Stimulated activated CD4-positive, alpha-beta T cell treated with anti-CD3 and anti-CD28 coated beads, Interleukin-1b, Interleukin-23, amount 100 ng/mL, for 24 hours (primary cell): ENCODE measurements at regions not wholly inside any gene's neighbourhood (a gene's known extent, or its start where the extent isn't known, plus 50 kb on each side); places are given as distances from the start of the nearest gene placed in this dataset.
"Not testable (repeated sequence)": the region's sequence is repeated elsewhere in the genome, so short reads cannot be mapped to it uniquely, and the experiment has no call there.

Experiments used
- DNase-seq, 4 experiments: peaks; one replicate each; pipeline ENCODE4 v3.0.0-alpha.2; 2020; ENCODE audit warnings: low read depth in 4 of 4, low spot score in 1 of 4

DNA sequence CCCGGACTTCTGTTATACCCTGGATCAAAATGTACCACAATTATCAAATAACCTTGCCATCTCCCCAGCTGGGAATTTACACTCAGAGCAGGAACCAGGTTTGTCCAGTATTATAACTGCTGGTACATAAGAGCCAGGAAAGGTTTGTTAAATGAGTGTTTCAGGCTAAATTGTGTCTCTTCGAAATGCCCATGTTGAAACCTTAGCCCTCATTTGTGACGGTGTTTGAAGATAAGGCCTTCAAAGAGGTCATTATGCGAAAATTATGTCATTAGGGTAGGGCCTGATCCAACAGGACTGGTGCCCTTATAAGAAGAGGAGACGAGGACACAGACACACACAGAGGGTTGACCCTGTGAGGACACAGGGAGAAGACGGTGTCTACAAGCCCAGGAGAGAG, 73.5 kb upstream of the DHRSX start:
- DNase-seq: no peak

DNA sequence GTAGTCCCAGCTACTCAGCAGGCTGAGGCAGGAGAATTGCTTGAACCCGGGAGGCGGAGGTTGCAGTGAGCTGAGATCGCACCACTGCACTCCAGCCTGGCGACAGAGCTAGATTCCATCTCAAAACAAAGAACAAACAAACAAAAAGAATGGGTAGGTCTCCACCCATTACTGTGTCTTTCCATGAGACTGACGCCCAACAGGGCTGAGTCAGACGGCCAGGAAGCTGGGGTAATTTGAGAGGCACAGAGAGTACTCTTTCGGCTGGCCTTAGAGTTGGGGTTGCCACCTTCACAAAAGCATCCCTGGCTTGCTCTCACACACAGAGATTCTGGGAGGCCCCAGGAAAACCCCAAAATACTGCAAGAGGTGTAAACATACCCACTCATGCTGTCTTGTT, 72.0 kb upstream of the DHRSX start:
- no peak for DNase-seq

DNA sequence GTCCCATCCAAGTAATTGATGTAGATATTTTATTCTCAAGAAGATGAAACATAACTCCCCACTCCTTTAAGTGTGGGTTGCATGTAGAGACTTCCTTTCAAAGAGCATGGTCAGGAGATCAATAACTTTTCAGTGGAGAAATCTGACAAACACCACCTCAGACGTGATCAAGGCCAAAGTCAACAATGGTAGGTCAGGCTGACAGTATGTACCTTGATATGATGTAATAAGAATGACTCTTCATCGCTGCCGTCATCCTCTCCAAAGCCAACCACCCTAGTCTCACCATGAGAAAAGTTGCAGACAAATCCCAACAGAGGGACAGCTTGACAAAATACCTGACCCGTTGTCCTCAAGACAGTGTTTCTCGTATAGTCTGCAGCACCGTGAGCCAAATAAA, 67.3 kb upstream of the DHRSX start:
- no peak for DNase-seq

DNA sequence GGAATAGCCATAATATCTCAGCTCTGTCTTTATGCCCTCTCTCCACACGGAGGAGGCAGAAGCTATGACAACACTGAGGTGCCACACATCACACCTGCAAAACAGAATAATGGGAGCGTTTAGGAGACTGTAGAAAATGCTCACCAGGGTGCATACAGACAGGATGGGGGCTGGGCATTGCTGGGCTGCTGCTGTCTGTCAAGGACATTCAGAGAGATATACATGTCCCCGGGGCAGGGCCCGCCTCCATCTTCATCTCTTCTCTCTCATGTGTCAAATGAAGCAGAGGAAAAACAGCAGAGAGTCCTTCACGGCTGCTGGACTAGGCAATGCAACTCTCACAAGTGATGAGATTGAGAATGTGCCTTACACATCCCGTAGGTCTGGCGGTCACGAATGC, 65.3 kb upstream of the DHRSX start:
- DNase-seq: no peak

DNA sequence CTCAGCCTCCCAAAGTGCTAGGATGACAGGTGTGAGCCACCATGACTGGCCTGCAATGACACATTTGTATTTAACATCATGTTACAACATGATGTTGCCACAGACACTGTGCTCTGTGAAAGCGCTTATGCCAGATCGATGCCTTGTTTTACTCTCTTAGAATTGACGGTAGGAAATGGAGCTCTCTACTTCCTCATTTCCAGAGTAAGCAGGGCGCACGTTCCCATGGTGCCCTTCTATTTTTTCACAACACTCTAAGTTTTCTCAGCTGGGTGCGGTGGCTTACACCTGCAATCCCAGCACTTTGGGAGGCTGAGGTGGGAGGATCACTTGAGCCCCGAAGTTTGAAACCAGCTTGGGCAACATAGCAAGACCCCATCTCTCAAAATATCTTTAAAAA, 60.7 kb upstream of the DHRSX start:
- no peak for DNase-seq

DNA sequence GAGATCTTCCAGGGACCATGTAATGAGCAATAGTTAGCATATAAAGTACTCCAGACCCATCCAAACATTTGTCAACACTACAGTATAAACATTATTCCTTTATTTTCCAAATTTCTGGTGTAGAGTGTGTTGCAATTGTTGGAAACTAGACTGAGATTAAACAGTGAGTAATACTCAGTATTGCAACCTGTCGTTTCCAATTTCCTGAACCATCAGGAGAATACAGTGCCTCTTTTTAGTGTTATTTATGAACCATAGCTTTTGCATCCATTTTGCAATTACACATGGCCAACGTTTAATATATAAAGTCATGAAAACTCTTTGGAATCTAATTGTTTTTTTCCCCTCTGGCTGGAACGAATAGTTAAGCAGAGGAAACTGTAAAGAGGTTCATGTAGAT, 58.3 kb upstream of the DHRSX start:
- DNase-seq: no peak

DNA sequence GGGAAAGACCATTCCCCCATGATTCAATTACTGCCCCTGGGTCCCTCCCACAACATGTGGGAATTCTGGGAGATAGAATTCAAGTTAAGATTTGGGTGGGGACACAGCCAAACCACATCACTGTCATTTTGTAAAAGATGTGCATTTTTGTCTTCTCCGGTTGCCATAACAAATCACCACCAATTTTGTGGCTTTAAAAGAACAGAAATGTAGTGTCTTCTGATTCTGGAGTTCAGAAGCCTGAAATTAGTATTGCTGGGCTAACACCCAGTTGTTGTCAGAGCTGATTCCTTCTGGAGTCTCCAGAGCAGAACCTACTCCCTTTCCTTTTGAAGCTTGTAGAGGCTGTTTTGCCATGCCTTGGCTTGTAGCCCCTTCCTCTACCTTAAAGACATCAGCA, 54.1 kb upstream of the DHRSX start:
- no peak for DNase-seq

DNA sequence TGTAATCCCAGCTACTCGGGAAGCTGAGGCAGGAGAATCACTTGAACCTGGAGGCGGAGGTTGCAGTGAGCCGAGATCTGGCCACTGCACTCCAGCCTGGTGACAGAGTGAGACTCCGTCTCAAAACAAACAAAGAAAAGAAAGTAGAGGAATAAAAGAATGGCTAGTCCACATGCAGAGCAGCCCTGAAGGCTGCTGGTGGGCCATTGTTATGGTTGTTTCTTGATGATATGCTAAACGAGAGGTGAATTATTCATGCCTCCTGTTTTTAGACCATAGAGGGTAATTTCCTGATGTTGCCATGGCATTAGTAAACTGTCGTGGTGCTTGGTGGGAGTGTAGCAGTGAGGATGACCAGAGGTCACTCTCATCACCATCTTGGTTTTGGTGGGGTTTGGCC, 53.3 kb upstream of the DHRSX start:
- DNase-seq: not testable (repeated sequence)

DNA sequence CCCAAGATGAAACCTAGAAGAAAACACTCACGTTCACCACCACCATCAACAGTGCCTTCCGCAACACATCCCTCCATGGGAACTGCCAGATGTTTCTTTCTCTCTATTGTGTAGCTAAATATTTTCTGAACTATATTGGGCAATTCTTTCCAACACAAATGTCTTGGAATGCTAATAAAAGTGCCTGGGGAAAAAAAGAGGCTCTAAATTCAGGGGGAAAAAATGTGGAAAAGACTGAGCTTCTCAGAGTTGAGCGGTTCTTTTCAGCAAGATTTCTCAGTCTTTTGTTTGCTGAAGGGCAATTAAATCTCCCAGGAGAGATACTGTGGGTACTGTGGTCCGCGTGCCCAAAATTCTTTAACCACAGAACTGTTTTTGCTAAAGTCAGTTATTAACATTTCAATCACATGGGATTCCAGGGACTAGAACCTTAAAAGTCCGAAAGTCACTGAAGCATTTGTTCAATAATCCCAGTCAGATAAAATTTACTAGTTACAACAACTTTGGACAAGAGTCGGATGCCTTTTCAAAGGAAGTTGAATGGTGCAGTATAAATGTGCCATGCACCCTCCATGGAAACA, 51.9 kb upstream of the DHRSX start:
- DNase-seq: no peak

DNA sequence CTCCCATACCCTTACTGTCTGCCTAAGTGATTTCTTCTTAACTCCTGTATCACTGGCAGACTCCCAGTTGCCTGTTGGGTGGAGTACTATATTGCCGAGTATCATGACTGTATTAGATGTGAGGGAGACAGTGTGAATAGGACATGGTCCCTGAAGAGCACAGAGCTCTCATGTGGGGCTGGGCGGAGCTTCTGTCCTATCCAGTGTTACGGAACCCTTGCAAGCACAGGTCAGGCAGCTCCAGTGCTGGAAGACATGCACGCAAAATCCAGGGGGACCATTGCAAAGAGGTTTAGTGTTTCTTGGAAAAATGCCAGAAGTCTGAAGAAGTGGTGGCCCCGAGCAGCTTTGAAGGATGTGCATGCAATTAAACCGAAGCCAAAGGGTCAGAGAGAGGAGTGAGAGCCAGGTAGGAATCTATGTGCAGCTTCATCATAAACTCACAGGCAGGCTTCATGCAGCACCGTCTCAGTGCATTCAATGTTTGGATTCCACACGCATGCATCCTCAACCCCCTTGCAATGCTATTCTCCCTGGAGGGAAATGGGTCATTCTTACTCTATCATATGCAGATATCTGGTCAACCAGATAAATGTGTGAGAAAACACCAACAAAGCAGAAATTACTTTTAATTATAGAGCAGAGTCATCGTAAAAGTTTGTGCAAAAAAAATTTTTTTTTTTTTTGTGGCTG, 49.7 kb upstream of the DHRSX start:
- no peak for DNase-seq
